ENCODE measurements at regions not wholly inside any gene's neighbourhood (a gene's known extent, or its start where the extent isn't known, plus 50 kb on each side); places are given as distances from the start of the nearest gene placed in this dataset.

GRCh38 chr10:61316676-61317265 lies 136.4 kb downstream of the TMEM26 start:
- no peak overlapping the region for H2AFZ ChIP-seq (replicated peaks; ENCODE audit: low read length, poor library complexity)
- no peaks in the 10 kb centered on the region for H4K20me1 ChIP-seq (ENCODE audit: insufficient read depth, low read length)
- no peak overlapping the region for H2AK9ac ChIP-seq (replicated peaks; ENCODE audit: low read depth, low read length, poor library complexity)
- H2BK15ac ChIP-seq (ENCODE audit: low read depth, low read length) = no peak overlapping the region
- H3K79me1 ChIP-seq (ENCODE audit: low read depth in 1 of 2, low read length in 2 of 2) = no peaks in the 10 kb centered on the region
- H3K56ac ChIP-seq (ENCODE audit: extremely low read depth, insufficient read depth, low read length) = no peak overlapping the region
- no peak overlapping the region for H4K91ac ChIP-seq (ENCODE audit: insufficient read depth, low read depth, low read length)
- no peak for TF ChIP-seq CHD1 (IDR thresholded peaks at IDR 0.05; ENCODE audit: low read depth, low read length)
- no peak for TF ChIP-seq ELK1 (IDR thresholded peaks at IDR 0.05; ENCODE audit: borderline replicate concordance, low read depth, low read length)
- TF ChIP-seq MAZ (IDR thresholded peaks at IDR 0.05; ENCODE audit: borderline replicate concordance, low read depth, low read length) = no peak
- TF ChIP-seq POLR2A (IDR thresholded peaks at IDR 0.05; ENCODE audit: low read depth, low read length) = no peak
- no peak for TF ChIP-seq CEBPB (IDR thresholded peaks at IDR 0.05; ENCODE audit: low read depth, low read length)
- TF ChIP-seq RAD21 (IDR thresholded peaks at IDR 0.05; ENCODE audit: low read length) = no peak
- no peak for TF ChIP-seq MAFK (IDR thresholded peaks at IDR 0.05; ENCODE audit: low read depth, low read length)
- no peak for TF ChIP-seq NFE2L2 (IDR thresholded peaks at IDR 0.05; ENCODE audit: low read depth, low read length)
- no peak for TF ChIP-seq SMC3 (IDR thresholded peaks at IDR 0.05; ENCODE audit: low read depth, low read length)
- TF ChIP-seq BHLHE40 (IDR thresholded peaks at IDR 0.05; ENCODE audit: low read depth, low read length) = no peak
- TF ChIP-seq RFX5 (IDR thresholded peaks at IDR 0.05; ENCODE audit: low read depth, low read length) = no peak
- no peak for TF ChIP-seq FOS (IDR thresholded peaks at IDR 0.05; ENCODE audit: low read depth, low read length)
- TF ChIP-seq MXI1 (IDR thresholded peaks at IDR 0.05; ENCODE audit: borderline replicate concordance, low read depth, low read length) = no peak
- no peak for TF ChIP-seq USF2 (IDR thresholded peaks at IDR 0.05; ENCODE audit: low read depth, low read length)
- no peaks in the 10 kb centered on the region for H3K36me3 ChIP-seq (ENCODE audit: control insufficient read depth, insufficient read depth, low read length)
- intact Hi-C loops (cut with micrococcal nuclease) = no loop called here
- no peaks in the 10 kb centered on the region for H3K9me3 ChIP-seq (ENCODE audit: control insufficient read depth, insufficient read depth, low read length)
- no peak overlapping the region for H2BK20ac ChIP-seq (ENCODE audit: low read depth, low read length)
- dilution Hi-C loops (cut with HindIII; ENCODE audit: low sequenced_read_pairs, unreplicated experiment) = no loop called here
- no peak overlapping the region for H3K9ac ChIP-seq (ENCODE audit: low read depth, low read length)
- H2AK5ac ChIP-seq (ENCODE audit: low read depth, low read length) = no peak overlapping the region
- peaks cover 2% of the 10 kb centered on the region; the same call in 1 of the 2 replicates for H3K4me1 ChIP-seq (ENCODE audit: control insufficient read depth, insufficient read depth, low read length)
- no CpG with 5 or more reads among the region's 1 CpG for WGBS, 2 experiments (ENCODE audit: extremely low coverage in 2 of 2, insufficient read length in 1 of 2)
- no peaks in the 10 kb centered on the region for H3K27me3 ChIP-seq (ENCODE audit: control insufficient read depth, insufficient read depth, low read length)
- H2BK5ac ChIP-seq (ENCODE audit: low read depth, low read length, poor library complexity, severe bottlenecking) = no peak overlapping the region
- H3K4me2 ChIP-seq (ENCODE audit: low read depth, low read length) = no peak overlapping the region
- POLR2A ChIA-PET (ENCODE audit: unreplicated experiment) = no interaction called here
- no peak overlapping the region for H3K18ac ChIP-seq (ENCODE audit: low read depth, low read length)
- in situ Hi-C loops (cut with MboI; ENCODE audit: low sequenced_read_pairs) = no loop called here
- H3K4me3 ChIP-seq (ENCODE audit: insufficient read depth, low read depth, low read length) = no peak overlapping the region
- BruUV-seq (replicated peaks) = no TSS peak
- H3K23ac ChIP-seq (ENCODE audit: low read depth, low read length) = no peak overlapping the region
- H4K5ac ChIP-seq (ENCODE audit: low read depth, low read length) = no peak overlapping the region
- no peaks in the 10 kb centered on the region for H3K9me1 ChIP-seq (ENCODE audit: insufficient read depth, low read length)
- H3K14ac ChIP-seq (replicated peaks; ENCODE audit: low read depth, low read length) = no peak overlapping the region
- no peak for ATAC-seq (ENCODE audit: low read depth)
- CTCF ChIA-PET = interaction anchor here (0.9 kb wide), 1 partner anchor 9 kb away, joined by 3 read pairs; no protein-coding TSS in a partner anchor
- no peak overlapping the region for H3K27ac ChIP-seq (ENCODE audit: insufficient read depth, low read length)
- no peak overlapping the region for H3K4ac ChIP-seq (ENCODE audit: low read depth, low read length)
- no peak overlapping the region for H4K8ac ChIP-seq (ENCODE audit: low read depth in 2 of 2, low read length in 2 of 2)
- no peak for DNase-seq
- H2BK120ac ChIP-seq (ENCODE audit: low read depth, low read length) = no peak overlapping the region
